AG09309 (cell line): ENCODE measurements at regions not wholly inside any gene's neighbourhood (a gene's known extent, or its start where the extent isn't known, plus 50 kb on each side); places are given as distances from the start of the nearest gene placed in this dataset.

Experiments
- DNase-seq: peaks from one replicate; pipeline ENCODE4 v3.0.0-alpha.2; 2010; ENCODE audit warnings: low read depth
- H3K4me3 ChIP-seq: 2 replicates; pipeline ENCODE4 v1.5.1; 2011; ENCODE audit warnings: mild to moderate bottlenecking, low read depth, low read length, moderate library complexity; ENCODE audit not compliant: control insufficient read depth
- CTCF ChIP-seq: IDR thresholded peaks from 2 replicates; pipeline ENCODE4 v1.5.1; 2011; ENCODE audit warnings: mild to moderate bottlenecking, low read depth, low read length, inconsistent platforms; ENCODE audit not compliant: insufficient read depth, control insufficient read depth; ENCODE audit errors: missing control alignments

- no peak overlapping the region for H3K4me3 ChIP-seq
- no peak for DNase-seq
- no peak for TF ChIP-seq CTCF
These were observed 694.6 kb downstream of the EPHA4 start for GRCh38 chr2:220877491-220877890.

GRCh38 chr2:220877897-220878296 is 694.2 kb downstream of the EPHA4 start:
- no peak overlapping the region for H3K4me3 ChIP-seq
- no peak for DNase-seq
- TF ChIP-seq CTCF: no peak

GRCh38 chr2:220880623-220881596 is 691.2 kb downstream of the EPHA4 start:
- no peak overlapping the region for H3K4me3 ChIP-seq
- peak; percentile 10 for DNase-seq
- TF ChIP-seq CTCF: no peak

GRCh38 chr2:220882507-220882906 is 689.6 kb downstream of the EPHA4 start:
- no peak for TF ChIP-seq CTCF

GRCh38 chr2:220885593-220885992 is 686.5 kb downstream of the EPHA4 start:
- H3K4me3 ChIP-seq: no peak overlapping the region
- DNase-seq: no peak
- no peak for TF ChIP-seq CTCF

More at GRCh38 chr2:220882507-220882906, 689.6 kb downstream of the EPHA4 start:
- no peak for DNase-seq
- H3K4me3 ChIP-seq: no peak overlapping the region

- no peak for TF ChIP-seq CTCF
- no peak overlapping the region for H3K4me3 ChIP-seq
- DNase-seq: no peak
These were observed 684.7 kb downstream of the EPHA4 start for GRCh38 chr2:220887271-220887870.
